ENCODE measurements at regions not wholly inside any gene's neighbourhood (a gene's known extent, or its start where the extent isn't known, plus 50 kb on each side); places are given as distances from the start of the nearest gene placed in this dataset.

DNA sequence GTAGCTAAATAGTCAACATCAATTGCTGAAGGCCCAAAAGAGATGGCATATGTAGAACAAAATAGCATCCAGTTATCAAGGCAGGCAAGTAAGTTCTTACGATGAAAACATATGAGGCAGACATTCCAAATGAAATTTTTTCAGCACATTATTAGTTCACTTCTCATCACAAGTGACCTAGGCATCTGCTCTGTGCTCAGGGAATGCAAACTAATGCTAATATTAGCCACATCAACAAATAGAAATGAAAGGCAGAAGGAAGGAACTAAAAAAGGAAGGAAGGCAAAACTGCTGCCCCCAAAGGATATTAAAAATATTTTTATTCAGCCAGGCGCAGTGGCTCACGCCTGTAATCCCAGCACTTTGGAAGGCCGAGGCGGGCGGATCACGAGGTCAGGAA, 51.2 kb upstream of the ROCK1 start:
- DNase-seq, result no peak

DNA sequence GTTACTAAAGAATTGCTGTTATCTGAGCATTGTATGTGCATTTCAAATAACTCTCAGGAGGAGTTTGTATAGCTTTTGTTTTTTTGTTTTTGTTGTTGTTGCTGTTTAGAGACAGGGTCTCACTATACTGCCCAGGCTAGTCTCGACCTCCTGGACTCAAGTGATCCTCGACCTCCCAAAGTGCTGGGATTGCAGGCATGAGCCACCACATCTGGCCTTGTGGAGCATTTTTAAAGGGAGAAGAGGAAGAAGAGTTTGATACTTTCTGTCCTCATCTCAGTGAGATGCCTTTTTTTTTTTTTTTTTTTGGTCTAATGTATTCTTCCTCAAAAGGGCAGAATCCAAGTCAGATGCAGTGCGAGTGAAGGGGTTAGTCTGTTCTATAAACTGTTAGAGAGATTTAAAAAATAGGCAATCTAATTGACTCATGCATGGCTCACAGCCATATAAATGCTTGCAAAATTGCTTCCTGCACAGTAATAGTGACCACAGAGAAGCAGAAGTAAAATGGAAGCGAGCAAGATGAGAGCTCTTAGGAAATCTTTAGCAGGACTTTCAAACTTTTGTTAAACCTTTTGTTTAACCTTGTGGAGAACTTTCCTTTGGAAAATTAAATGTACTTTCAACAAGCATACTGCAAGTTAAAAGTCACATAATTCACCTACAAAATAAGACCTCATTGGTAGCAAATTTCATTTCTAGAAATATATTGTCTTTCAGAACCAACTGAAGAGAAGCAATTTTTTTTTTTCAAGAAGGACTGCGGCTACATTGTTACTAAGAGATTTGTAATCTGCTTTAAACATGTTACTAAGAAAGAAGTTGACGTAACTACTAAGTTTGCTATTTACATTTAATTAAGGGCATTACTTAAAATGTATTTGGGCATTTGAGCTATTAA, 52.3 kb upstream of the ROCK1 start:
- peak; percentile 90 for DNase-seq

DNA sequence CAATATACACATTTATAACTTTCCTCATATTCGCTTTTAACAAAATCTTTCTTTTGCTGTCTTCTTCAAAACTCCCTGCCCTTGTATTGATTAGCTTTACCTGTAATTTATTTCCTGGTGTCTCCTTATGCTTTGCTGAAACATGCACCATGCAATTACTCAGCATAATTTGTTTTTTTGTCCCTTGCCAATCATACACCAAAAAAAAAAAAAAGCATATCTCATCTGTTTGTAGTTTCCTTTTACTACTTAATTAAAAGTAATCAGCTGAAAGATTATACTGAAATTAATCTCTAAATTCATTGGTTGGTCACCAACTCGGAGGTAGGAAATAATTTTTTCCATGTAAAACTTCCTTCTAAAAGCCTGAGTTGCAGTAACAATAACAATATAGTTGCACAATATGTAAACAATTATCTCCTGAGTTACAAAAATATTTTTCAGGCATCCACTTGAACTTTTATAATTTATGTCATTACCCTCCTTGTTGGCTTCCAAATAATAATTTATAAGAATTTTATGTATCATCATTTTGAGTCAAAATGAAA, 53.0 kb upstream of the ROCK1 start:
- DNase-seq, result no peak

DNA sequence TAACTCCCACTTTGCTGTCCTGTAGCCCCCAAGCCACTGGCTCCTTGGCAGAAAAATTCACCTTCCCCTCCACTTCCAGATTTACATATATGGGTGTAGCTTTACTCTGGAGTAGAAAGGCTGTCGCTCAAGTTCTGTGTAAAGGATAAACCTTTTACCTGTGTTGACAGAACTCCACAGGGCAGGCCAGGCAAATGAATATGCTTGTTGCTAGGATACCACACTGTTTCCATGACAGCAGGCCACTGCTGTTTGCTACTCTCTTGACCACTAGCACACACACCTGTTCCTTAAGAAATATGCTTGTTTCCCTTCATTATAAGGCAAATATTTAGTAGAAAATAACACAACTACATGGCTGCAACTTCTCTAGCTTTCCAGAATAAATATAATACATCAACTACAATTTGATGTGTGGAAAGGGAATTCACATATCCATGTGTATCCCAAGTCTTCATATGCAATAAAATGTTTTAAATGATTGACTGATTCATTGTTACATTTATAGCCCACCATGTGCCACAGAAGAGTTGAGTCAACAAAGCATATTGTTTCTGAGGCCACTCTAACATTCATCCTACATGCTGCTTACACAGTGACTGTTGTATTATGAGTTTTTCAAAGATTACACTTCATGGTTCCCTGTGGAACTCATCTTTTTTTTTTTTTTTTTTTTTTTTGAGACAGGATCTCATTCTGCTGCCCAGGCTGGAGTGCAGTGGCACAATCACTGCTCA, 56.2 kb upstream of the ROCK1 start:
- DNase-seq, result no peak

DNA sequence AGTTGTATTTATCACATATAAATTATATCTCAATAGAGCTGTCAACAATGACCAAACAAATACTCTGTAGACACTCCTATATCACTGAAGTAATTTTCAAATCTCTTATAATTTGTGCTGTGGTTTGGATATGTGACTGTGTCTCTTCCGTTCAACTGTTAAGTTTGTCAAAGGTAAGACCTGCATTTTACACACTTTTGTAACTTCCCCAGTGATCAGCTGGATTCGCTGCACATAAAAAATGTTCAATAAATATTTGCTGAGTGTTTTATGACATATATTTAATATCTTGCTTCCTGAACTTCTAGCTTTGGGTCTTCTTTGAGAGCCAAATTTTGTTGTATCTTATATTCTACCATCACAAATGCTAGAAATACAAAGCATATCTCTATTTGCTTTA, 57.3 kb upstream of the ROCK1 start:
- DNase-seq, result no peak

DNA sequence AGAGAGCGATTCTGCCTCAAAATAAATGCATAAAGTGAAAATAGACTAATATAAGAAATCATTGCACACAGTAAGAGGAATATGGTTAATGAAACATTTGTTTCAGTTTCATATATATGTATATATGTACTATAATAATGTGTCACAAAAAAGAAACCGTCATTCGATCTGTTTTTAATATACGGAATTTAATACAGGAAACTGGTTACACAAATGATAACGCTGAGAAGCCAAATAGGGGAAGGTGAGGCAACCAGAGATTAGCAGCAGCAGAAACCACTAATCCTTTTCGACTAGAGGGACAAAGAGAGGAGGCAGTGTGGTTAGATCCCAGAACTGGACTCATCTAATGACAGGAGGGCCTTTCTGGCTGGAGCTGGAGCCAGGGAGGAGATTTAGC, 64.2 kb upstream of the GREB1L start:
- DNase-seq, result no peak

DNA sequence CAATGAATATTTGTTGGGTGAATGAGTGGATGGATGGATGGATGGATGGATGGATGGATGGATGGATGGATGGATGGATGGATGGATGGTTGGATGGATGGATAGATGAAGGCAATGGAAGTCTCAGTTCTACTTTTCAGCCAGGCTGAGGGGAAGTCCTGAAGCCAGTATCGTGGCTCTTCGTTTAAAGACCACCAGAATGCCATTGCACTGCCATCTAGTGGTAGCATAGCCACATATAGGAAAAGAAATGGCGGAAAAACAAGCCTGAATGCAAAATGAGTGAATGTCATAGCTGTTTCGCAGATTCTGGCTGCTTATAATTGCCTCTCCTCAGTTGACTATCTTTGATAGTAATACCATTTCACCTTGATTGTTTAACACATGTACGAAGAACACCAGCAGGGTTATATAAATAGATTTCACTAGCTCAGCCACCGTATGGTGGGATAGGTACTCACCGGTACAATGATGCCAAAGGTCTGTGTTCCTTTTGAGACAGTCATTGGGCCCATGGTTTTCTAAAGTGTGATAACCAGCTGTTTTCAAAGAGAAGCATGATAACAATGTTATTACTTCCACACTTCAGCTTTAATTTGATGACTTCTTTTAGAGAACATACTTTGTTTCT, 62.3 kb upstream of the GREB1L start:
- peak; percentile 71 for DNase-seq

DNA sequence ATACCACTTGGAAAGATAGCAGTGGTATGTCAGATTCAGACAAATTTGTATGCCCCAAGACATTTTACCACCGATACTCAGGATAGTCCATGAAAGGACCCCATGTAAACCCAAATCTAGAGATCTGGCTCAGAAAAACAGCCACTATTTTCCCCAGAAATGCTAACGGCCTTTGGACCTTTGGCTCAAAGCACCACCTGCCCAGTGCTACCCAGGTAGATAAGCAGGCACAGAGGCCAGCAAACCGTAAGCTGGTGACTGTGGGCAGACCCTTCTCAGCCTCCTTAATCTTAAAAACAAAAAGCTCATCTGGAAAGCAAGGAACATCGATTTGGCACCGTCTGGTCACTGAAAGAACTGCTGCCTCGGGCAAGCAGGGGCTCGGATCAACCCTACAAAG, 61.4 kb upstream of the GREB1L start:
- DNase-seq, result no peak

DNA sequence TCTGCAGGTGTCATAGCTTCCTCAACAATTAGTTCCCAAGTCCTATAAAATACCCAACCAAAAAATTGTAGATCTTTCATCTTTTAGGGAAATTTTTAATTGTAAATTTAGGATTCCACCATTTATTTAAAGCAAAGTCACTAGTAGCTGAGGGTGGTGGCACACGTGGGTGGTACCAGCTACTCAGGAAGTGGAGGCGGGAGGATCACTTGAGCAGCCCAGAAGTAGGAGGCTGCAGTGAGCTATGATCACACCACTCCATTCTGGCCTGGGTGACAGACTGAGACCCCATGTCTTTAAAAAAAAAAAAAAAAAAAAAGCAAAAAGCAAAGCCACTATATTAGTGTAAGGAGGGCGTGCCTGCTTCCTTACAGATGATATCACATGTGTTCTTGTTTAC, 60.3 kb upstream of the GREB1L start:
- no peak for DNase-seq

DNA sequence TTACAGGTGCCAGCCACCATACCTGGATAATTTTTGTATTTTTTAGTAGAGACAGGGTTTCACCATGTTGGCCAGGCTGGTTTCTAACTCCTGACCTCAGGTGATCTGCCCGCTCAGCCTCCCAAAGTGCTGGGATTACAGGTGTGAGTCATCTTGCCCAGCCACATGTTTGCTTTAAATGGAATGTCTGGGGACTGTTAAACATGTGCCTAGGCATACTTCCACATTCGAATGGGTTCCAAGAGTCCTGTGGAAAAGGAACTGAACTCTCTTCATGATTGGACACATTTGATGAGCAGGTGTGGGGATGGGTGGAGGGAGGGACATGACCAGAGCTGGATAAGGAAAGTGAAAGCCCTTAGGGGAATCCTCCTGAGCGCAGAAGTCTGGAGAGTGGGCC, 58.4 kb upstream of the GREB1L start:
- peak; percentile 4 for DNase-seq

DNA sequence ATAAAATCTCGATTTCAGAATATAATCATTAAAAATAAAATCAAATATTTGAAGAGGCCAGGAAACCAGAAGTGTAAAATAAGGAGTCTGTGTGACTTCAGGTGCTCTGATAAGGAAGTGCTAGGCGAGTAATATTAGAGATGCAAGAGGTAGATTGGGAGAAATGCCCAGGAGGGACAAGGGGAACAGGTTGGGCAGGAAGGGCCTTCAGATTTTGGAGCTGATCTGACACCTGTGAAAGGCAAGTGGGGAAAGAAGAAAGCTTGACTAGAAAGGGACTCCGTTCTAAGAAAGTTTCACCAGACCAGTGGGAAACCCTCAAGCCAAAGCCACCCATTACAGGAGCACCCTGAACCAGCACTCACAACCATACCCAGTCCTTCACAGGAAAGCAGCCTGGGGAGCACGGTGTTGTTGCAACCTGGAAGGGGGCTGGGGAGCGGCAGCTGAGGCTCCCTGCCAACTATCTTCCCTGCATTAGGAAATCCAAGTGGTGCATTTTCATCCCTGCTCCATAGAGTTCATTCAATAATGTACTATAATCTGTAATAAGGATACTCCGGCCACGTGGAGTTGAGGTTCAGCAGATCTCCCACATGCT, 57.5 kb upstream of the GREB1L start:
- DNase-seq, result no peak

DNA sequence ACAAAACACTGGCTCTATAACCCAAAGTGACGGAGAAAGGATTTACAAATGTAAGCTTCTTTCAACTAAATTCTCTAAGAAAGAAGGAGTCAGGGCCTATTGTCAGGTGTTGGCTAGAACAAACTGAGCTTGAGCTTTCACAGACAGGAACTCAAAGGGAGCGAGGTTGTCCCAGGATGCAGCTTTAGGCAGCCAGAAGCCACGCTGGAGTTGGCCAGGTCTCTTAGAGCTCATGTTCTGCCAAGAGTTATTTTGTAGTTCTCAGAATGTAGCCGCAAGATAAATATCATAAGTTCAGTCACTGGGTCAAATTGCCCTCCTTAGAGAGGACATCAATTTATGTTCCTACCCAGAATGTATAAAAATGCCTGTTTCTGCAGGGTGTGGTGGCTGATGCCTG, 54.1 kb upstream of the GREB1L start:
- DNase-seq, result no peak

DNA sequence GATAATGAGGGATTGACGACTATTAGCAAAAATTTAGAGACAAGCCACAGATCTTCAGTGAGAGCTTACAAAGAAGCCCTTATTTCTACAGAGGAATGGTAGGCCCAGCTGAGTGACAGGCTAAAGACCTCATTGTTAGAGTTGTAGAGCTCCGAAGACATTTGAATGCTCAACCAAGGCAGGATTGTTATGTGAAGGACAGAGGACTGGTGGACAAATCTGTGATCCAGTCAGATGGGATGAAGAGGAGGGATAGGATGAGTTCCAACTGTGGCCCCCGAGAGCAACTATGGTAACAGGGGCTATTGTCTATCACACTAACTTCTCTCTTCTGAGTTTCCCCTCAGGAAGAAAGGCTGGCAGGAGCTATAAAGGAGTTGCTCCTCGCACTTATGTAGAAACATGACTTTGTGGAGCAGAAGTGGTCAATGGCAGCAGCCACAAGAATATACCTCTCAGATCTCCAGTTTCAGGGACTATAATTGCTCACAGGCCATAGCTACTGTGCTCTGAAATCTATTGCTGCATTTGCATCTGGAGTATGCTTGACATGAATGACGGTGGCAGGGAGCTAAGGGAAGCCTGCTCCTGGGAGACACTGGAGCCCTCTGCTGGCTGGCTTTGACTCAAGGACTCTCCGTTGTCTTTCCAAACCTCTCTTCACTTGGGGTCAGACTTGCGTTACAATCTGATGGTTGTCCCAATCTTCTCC, 50.3 kb upstream of the GREB1L start:
- DNase-seq, result peak; percentile 53
